Muscle of arm (tissue), 1 donor: ENCODE measurements at regions not wholly inside any gene's neighbourhood (a gene's known extent, or its start where the extent isn't known, plus 50 kb on each side); places are given as distances from the start of the nearest gene placed in this dataset.

Experiments used
- DNase-seq: peaks from one replicate; pipeline ENCODE4 v3.0.0-alpha.2; 2013

DNA sequence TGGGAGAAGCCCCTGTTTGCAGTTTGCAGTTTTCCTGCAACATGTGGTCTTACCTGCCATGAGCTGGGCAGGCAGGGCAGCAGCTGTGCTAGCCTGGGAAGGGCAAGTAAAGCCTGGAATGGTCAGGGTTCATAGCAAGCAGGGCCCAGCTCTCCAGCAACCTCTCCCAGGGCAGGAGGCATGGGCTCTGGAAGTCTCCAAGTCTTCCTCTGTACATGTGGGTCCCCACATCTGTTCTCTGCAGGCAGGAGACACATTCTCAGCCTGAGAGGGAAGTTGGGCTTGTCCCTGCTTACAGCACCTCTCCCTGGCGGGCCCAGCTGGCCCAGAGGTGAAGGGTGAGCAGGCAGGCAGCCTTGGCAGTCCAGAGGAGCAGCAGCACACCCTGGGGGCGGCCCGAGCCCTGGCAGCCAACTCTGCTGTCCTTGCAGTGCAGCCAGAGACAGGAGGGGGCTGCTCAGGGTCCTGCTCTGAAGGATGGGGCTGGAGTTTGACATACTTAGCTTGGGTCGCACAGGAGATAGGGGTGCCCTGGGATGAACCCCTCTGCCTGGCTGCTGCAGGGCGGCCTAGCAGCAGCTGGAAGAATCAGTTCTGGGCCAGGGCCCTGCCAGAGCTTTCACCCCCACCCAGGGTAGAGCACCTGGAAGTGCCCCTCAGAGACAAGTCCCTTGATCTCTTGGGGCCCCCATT, 176.0 kb downstream of the MRPL14 start:
- DNase-seq: no peak

DNA sequence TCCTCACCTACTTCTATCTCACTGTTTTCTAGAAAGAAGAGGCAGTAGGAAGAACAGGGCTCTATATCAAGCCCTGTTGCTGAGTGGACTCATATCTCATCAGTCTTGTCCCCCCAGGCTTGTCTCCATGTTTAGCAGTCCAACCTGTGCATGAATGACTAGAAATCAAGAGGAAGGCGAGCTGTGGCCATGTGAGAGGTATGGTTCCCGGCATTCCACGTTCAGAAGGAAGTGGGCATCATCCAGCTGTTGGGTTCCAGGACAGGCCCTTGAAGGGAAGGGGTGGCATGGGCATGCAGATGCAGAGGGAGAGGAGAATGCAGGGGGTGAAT, 176.6 kb downstream of the MRPL14 start:
- no peak for DNase-seq

DNA sequence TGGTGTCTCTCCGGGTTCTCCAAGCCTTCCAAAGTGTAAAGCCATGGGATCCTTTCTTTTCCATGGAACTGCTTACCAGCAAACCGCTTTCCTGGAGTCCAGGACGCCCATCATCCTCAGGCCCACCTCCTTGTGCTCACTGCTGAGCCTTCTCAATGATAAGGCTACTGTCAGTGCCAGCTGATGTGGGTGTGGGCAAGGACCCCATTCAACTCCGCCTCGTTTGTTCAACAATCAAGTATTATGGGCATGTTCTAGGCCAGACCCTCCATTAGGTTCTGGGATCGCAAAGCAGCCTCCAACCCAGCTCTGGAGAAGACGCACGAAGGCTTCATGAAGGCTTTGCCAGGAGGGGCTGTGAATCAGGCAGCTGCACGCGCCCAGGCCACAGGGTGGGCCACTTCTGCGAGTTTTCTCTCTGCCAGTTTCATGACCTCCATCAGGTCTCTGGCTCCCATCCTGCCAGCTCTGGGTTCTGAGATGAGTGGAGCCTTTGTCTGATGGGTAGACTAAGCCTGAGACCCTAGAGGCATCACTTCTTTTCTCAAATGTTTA, 177.1 kb downstream of the MRPL14 start:
- no peak for DNase-seq

DNA sequence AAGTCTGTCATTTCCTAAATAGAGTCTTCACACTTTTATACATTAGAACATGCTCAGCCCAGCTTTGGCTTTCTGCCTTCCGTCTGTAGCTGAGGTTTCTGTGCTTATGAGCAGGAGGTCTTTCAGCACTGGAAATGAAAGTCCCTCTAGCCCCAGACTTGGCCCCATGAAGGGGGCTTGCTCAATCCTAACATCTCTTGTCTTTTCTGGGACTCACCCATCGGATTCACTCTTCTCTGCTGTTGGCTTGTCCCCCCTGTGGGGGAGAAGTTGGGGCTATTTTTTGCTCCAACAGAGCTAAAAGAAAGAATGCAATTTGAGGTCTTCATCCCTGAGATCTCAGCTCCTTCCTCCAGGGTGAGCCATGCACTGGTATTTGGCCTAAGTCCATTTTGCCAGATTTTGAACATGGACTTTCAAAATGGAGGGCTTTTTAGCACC, 177.7 kb downstream of the MRPL14 start:
- no peak for DNase-seq

DNA sequence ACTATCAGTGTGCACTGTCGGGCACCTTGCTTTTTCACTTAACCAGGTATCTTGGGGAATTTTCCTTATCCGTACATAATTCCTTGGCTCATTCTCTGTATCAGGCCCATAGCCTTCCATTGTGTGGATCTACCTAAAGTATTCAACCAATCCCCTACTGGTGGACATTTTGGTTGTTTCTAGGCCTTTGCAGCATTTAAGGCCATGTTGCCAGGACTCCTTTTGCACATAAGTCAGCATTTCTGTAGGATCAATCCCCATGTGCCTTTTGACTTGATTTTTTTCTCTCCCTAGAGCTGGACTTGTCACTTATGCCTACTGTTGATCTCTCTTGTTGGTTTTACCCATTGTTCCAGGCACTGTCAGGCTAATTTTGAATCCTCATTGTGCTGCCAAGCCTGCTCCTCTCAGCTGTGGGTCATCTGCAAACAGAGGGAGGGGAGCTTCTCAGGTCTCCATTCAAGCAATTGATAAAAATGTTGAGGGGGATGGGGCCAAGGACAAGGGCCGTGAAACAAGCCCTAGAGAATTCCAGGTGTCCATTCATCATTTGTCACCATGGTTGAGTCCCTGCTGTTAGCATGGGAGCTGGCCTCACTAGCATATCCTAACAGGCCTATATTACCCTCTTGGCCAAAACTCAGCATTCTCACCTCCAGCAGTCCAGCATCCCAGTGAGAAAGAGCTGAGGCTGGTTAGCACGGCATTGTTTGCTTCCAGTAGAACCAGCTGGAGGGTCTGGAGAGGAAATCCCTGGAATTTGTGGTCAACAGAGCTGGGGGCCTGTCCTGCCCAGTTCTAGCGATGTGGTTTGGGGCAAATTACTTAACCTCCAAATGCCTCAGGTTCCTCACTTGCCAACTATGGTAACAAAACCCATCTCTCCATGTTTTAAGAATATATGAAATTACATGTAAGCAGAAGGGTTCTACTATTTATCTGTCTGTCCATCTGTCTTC, 178.4 kb downstream of the MRPL14 start:
- DNase-seq: no peak

- no peak for DNase-seq
Observed at GRCh38 chr6:43947860-43948259, 177.8 kb downstream of the VEGFA start.

DNA sequence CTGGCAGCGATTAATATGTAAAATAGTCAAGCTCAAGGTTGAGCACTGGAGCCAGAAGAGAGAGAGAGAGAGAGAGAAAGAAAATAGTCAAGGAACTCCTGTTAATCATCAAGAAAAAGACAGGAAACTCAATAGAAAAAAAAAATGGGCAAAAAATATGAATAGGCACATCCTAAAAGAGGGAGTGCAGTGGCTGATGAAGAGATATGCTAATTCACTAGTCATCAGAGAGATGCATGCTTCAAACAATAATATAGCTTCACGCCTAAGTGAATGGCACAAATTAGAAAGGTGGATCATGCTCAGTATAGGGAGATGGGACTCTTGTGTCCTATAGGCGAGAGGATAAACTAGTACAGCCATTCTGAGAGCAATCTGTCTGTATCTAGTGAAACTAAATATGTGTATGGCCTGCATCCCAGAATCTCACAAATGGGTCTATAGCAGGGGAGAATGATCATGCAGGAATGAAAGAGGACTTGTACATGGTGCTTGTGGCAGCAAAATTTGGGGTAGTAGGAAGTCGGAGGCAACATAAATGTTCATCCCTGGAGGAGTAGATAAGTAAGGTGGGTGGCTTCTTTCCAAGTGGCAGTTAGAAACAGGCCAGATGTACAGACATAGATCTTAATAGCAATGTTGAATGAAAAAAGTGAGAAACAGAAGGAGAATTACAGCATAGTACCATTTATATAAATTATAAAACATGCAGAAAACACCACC, 176.8 kb downstream of the VEGFA start:
- DNase-seq: no peak

DNA sequence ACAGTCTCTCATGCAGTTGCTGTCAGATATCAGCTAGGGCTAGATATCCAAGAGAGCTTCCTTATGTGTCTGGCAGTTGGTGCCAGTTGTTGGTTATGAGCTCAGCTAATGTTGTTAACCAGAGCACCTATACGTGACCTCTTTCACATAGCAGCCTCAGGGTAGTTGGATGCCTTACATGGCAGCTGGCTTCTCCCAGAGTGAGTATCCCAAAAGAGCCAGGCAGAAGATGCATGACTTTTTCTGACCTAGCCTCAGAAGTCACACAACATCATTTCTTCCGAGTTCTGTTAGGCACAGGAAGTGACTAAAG, 175.7 kb downstream of the VEGFA start:
- DNase-seq: no peak

- no peak for DNase-seq
Observed at GRCh38 chr6:43944908-43945767, 175.1 kb downstream of the VEGFA start.

DNA sequence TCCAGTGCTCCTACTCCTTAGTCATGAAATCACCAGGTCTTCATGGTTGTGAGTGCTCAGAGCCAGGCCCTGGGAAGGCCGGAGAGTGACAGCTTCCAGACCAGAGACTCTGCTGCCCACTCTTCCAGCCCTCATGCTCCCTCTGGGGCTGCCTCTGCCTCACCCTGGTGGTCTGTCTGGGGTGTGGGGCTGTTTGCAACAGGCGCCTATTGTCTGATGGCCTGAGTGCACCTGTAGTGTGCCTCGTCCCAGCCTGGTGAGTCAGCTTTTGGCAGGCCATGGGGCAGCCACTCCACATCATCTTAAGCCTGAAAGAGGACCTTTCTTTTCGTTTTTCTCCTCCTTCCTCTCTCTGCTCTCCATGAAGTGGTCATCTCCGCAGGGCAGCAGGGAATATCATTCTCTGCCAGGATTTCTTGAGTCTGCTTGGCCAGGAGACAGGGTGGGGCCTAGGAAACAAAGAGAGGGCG, 173.8 kb downstream of the VEGFA start:
- no peak for DNase-seq

DNA sequence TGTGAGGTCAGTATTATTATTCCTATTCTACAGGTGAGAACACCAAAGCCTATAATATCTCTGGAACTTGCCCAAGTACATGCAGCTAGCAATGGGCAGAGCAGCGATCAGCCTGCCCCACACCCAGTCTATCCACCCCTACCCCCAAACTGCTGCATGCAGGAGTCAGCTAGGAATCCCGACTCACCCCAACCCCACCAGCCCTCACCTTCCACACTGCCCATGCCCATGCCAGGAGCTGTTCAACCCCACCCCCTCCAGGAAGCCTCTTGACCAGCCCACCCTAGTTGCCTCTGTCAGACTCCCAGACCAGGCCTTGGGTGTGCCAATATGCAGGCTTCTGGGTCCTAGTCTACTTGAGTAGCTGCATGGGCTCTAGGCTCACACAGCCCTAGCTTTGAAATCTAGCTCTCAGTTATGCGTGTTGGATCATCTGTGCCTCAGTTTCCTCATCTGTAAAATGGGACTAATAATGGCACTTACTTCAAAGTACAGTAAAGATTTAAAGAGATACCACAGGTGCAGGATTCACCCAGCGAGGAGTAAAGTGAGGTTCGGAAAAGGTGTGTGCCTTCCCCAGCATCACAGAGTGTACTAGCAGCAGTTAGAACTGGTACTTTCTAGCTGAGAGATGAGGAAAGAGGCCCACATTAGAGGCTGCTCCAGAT, 173.2 kb downstream of the VEGFA start:
- no peak for DNase-seq

GRCh38 chr6:43942616-43943015, 172.6 kb downstream of the VEGFA start:
- DNase-seq: no peak

GRCh38 chr6:43942011-43942442, 172.0 kb downstream of the VEGFA start:
- DNase-seq: no peak

DNA sequence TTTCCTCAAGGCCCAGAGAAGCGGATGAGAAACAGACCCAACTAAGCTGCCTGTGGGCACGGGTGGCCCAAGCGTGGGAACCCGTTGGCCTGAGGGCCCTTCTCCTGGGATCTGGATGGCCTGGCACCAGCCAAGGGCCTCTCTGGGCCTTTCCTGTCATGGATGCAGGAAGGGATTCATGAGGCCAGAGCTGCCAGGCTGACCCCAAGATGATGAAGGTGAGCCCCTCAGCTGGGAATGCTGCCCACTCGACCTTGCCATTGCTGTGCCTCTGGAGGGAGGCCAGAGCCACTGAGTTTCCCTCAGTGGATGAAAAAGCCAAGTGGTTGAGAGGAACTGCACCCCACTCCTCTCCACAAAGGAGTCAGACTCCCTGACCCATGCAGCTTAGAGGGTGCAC, 171.2 kb downstream of the VEGFA start:
- no peak for DNase-seq

DNA sequence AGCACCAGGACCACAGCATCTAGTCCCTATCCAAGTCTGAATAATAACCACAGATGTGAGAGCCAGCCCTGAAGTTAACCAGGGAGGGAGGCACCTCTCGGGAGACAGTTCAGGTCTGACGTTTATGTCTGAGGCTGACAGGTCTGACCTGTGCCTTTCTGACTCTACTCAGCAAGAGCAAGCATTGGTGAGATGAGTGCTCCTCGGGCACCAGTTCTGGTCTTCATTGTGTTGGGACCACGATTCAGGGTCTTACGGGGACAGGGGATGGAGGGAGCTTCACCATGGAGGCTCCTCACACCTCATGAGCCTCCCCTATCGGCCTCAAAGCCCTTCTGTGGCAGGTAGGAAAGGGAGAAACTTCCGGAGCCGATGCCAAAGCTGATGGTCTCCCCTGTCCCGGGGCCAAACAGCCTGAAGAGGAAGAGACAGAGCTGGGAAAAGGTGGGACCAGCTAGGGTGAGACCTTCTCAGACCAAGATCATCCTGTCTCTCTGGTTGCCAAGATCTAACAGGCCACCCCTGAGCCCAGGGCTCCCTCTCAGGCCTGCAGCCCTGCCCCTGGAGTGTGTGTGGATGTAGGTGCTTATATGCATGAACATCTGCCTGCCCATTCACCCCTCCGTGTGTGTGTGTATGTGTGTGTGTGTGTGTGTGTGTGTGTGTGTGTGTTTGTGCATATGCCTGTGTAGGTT, 170.5 kb downstream of the VEGFA start:
- no peak for DNase-seq

GRCh38 chr6:43940071-43940392, 170.0 kb downstream of the VEGFA start:
- no peak for DNase-seq

GRCh38 chr6:43939281-43940070, 169.5 kb downstream of the VEGFA start:
- DNase-seq: no peak

- no peak for DNase-seq
Observed at GRCh38 chr6:43938178-43939105, 168.4 kb downstream of the VEGFA start.
